ENCODE measurements at regions not wholly inside any gene's neighbourhood (a gene's known extent, or its start where the extent isn't known, plus 50 kb on each side); places are given as distances from the start of the nearest gene placed in this dataset.

- TF ChIP-seq ZNF274 (IDR thresholded peaks at IDR 0.05; ENCODE audit: low read depth, low read length) (no peak), SUZ12 (IDR thresholded peaks at IDR 0.05; ENCODE audit: extremely low read depth, insufficient read depth, insufficient read length) (no peak), YY1 (IDR thresholded peaks at IDR 0.05; ENCODE audit: insufficient read depth, insufficient read length) (no peak)
Observed at GRCh38 chr21:19405326-19405725, 1001.7 kb upstream of the TMPRSS15 start.

Measured in NT2/D1 (cell line).